Esophagus (tissue), 2 donors: ENCODE measurements at regions not wholly inside any gene's neighbourhood (a gene's known extent, or its start where the extent isn't known, plus 50 kb on each side); places are given as distances from the start of the nearest gene placed in this dataset.
"Not testable (repeated sequence)": the region's sequence is repeated elsewhere in the genome, so short reads cannot be mapped to it uniquely, and the experiment has no call there.

Experiments used
- H3K27ac ChIP-seq, 2 donors: one replicate each; pipeline ENCODE4 v1.5.1; 2013; ENCODE audit warnings: low read depth in 2 of 2, mild to moderate bottlenecking in 2 of 2, inconsistent platforms in 1 of 2, low read length in 1 of 2, moderate library complexity in 1 of 2
- H3K27me3 ChIP-seq, 2 donors: one replicate each; pipeline ENCODE4 v1.6.1; 2013; ENCODE audit warnings: low read length in 2 of 2, control low read depth in 1 of 2, mild to moderate bottlenecking in 1 of 2; ENCODE audit not compliant: insufficient read depth in 2 of 2, control insufficient read depth in 1 of 2
- H3K36me3 ChIP-seq, 2 donors: one replicate each; pipeline ENCODE4 v1.6.1; 2013; ENCODE audit warnings: low read length in 1 of 2; ENCODE audit not compliant: control insufficient read depth in 2 of 2, insufficient read depth in 2 of 2
- H3K4me1 ChIP-seq, 2 donors: one replicate each; pipeline ENCODE4 v1.6.1; 2013; ENCODE audit warnings: low read length in 1 of 2; ENCODE audit not compliant: control insufficient read depth in 2 of 2, insufficient read depth in 2 of 2
- H3K4me3 ChIP-seq, 2 donors: one replicate each; pipeline ENCODE4 v1.5.1; 2013; ENCODE audit warnings: low read length in 2 of 2, mild to moderate bottlenecking in 2 of 2, low read depth in 1 of 2, moderate library complexity in 1 of 2
- H3K9me3 ChIP-seq, 2 donors: one replicate each; pipeline ENCODE4 v1.6.1; 2013; ENCODE audit warnings: mild to moderate bottlenecking in 2 of 2, low read depth in 1 of 2, low read length in 1 of 2, moderate library complexity in 1 of 2; ENCODE audit not compliant: control insufficient read depth in 2 of 2, insufficient read depth in 1 of 2
- WGBS, 2 donors: extraction: QIAGEN DNeasy Blood & Tissue Kit; methylation state at CpG; one replicate each; pipeline ENCODE4 v1.1.7; 2013; 5-methylcytosine and 5-hydroxymethylcytosine counted together
- donor health status: healthy with polysubstance abuse.
- donor health status: Bipolar disorder and iron deficiency.

GRCh38 chr14:38646391-38646790 is 390.5 kb upstream of the CLEC14A start:
- Histone ChIP-seq H3K9me3 (no peaks in the 10 kb centered on the region), H3K4me1 (no peaks in the 10 kb centered on the region), H3K27me3 (no peaks in the 10 kb centered on the region), H3K4me3 (no peak overlapping the region), H3K27ac (no peak overlapping the region), H3K36me3 (no peaks in the 10 kb centered on the region)
- WGBS, 2 donors: 66 to 73% methylated on average over 2 of the region's 2 CpGs

DNA sequence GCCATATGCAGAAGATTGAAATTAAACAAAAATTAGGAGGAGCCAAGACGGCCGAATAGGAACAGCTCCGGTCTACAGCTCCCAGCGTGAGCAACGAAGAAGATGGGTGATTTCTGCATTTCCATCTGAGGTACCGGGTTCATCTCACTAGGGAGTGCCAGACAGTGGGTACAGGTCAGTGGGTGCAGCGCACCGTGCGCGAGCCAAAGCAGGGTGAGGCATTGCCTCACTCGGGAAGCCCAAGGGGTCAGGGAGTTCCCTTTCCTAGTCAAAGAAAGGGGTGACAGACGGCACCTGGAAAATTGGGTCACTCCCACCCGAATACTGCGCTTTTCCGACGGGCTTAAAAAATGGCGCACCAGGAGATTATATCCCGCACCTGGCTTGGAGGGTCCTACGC is 379.0 kb upstream of the CLEC14A start:
- not testable (repeated sequence) for H3K36me3 ChIP-seq, H3K4me3 ChIP-seq, H3K27me3 ChIP-seq, H3K27ac ChIP-seq, H3K9me3 ChIP-seq, H3K4me1 ChIP-seq
- WGBS, 2 donors: 87 to 94% methylated on average over 17 to 19 of the region's 19 CpGs

DNA sequence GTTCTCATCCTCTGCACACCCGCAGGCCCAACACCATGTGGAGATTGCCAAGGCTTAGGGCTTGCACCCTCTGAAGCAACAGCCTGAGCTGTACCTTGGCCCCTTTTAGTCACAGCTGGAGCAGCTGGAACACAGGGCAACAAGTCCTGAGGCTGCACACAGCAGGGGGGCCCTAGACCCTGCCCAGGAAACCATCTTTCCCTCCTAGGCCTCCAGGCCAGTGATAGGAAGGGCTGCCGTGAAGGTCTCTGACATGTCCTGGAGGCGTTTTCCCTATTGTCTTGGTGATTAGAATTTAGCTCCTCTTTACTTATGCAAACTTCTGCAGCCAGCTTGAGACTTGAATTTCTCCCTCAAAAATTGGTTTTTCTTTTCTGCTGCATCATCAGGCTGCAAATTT is 373.5 kb upstream of the CLEC14A start:
- no peak overlapping the region for H3K4me3 ChIP-seq
- H3K4me1 ChIP-seq: no peaks in the 10 kb centered on the region
- no peak overlapping the region for H3K27ac ChIP-seq
- no peaks in the 10 kb centered on the region for H3K36me3 ChIP-seq
- no peaks in the 10 kb centered on the region for H3K27me3 ChIP-seq
- peaks cover 0 to 5% of the 10 kb centered on the region in 2 donors for H3K9me3 ChIP-seq
- 78 to 86% methylated on average over 3 of the region's 3 CpGs for WGBS, 2 donors

DNA sequence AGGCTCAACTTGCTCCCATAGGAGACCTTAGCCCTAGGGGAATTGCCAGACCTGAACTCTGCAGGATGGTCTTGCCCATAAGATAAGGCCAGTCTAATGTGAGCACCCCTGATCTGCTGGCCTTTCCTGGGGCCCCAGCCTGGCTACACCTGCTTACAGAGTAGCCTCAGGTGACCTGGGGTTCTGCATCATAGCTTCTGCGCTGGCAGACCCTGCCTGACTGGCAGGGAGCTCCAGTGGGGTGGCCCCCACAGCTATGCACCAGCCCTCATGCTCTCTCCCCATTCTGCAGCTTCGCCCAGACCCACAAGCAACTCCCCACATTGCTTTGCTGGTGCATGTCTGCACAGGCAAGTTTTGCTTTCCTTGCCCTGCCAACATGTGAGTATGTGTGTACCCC is 371.3 kb upstream of the CLEC14A start:
- WGBS, 2 donors: 72% methylated on average over 2 of the region's 2 CpGs
- Histone ChIP-seq H3K4me1 (no peaks in the 10 kb centered on the region), H3K27me3 (no peaks in the 10 kb centered on the region), H3K9me3 (peaks cover 3 to 5% of the 10 kb centered on the region in 2 donors), H3K4me3 (no peak overlapping the region), H3K27ac (no peak overlapping the region), H3K36me3 (no peaks in the 10 kb centered on the region)

- Histone ChIP-seq H3K9me3 (peaks cover 3 to 5% of the 10 kb centered on the region in 2 donors), H3K4me1 (no peaks in the 10 kb centered on the region), H3K4me3 (no peak overlapping the region), H3K27ac (no peak overlapping the region), H3K27me3 (no peaks in the 10 kb centered on the region), H3K36me3 (no peaks in the 10 kb centered on the region)
- 71 to 76% methylated on average over 2 of the region's 2 CpGs for WGBS, 2 donors
Measured at GRCh38 chr14:38623661-38624060, 367.8 kb upstream of the CLEC14A start.

GRCh38 chr14:38618514-38618913 is 362.6 kb upstream of the CLEC14A start:
- no peak overlapping the region for H3K4me3 ChIP-seq
- H3K27me3 ChIP-seq: no peaks in the 10 kb centered on the region
- no peak overlapping the region for H3K27ac ChIP-seq
- WGBS, 2 donors: 90 to 100% methylated on average over 1 of the region's 1 CpG
- H3K4me1 ChIP-seq: no peaks in the 10 kb centered on the region
- H3K36me3 ChIP-seq: no peaks in the 10 kb centered on the region
- H3K9me3 ChIP-seq: peaks cover 2 to 3% of the 10 kb centered on the region in 2 donors

DNA sequence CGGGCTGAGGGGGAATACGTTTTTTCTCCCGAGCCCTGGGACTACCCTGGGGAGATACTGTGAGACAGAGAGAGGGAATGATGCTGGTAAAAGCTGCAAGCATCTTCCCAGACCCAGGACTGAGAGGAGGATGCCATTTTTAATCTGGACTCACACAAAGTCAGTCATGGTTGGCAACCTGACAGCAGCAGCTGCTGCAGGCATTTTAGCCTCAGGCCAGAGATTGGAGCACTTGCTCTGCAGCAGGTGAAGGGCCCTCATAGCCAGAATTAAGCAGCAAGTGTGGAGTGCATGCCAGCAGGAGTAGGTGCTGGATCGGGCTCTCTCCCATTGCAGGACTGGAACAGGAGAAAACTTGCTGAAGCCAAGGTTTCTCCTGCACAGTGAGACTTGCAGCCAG is 361.1 kb upstream of the CLEC14A start:
- Histone ChIP-seq H3K36me3 (no peaks in the 10 kb centered on the region), H3K4me3 (no peak overlapping the region), H3K9me3 (peaks cover 0 to 2% of the 10 kb centered on the region in 2 donors), H3K27me3 (no peaks in the 10 kb centered on the region), H3K27ac (no peak overlapping the region), H3K4me1 (no peaks in the 10 kb centered on the region)
- WGBS, 2 donors: 55 to 56% methylated on average over 4 of the region's 4 CpGs

DNA sequence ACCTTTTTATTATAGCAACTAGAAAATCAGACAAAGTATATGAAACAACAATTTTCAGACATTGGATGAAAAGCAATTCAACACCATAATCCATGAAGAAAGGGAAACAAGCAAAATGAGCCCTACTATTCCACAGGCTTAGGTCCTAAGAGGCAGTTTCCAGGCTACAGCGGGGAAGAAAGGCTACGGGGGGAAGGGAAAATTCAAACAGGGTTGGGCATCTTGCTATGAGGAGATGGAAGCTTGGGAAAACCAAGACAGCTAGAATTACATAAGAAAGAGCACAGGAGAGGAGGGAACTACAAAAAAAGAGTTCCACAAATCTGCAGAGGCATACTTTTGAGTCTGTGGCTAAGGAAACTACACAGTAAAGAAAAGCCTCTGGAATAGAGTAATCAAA is 356.0 kb upstream of the CLEC14A start:
- Histone ChIP-seq H3K4me3 (no peak overlapping the region), H3K9me3 (peaks cover 0 to 5% of the 10 kb centered on the region in 2 donors), H3K27me3 (no peaks in the 10 kb centered on the region), H3K27ac (no peak overlapping the region), H3K36me3 (no peaks in the 10 kb centered on the region), H3K4me1 (no peaks in the 10 kb centered on the region)
- WGBS, 2 donors: 47 to 73% methylated on average over 2 of the region's 2 CpGs

- Histone ChIP-seq H3K4me1 (no peaks in the 10 kb centered on the region), H3K9me3 (peaks cover 0 to 5% of the 10 kb centered on the region in 2 donors), H3K27me3 (no peaks in the 10 kb centered on the region), H3K27ac (no peak overlapping the region), H3K36me3 (no peaks in the 10 kb centered on the region), H3K4me3 (no peak overlapping the region)
- 93 to 100% methylated on average over 1 of the region's 1 CpG for WGBS, 2 donors
Measured at GRCh38 chr14:38608244-38608643, 352.4 kb upstream of the CLEC14A start.

GRCh38 chr14:38605193-38606114 is 349.6 kb upstream of the CLEC14A start:
- no peaks in the 10 kb centered on the region for H3K27me3 ChIP-seq
- H3K4me3 ChIP-seq: no peak overlapping the region
- H3K27ac ChIP-seq: no peak overlapping the region
- 53 to 66% methylated on average over 3 of the region's 3 CpGs for WGBS, 2 donors
- H3K4me1 ChIP-seq: no peaks in the 10 kb centered on the region
- H3K9me3 ChIP-seq: peaks cover 0 to 5% of the 10 kb centered on the region in 2 donors
- H3K36me3 ChIP-seq: no peaks in the 10 kb centered on the region
